GM23338 (cell line): ENCODE measurements at regions not wholly inside any gene's neighbourhood (a gene's known extent, or its start where the extent isn't known, plus 50 kb on each side); places are given as distances from the start of the nearest gene placed in this dataset.

Source experiments
- ATAC-seq: fragments of 200-7000 bp; cut with Tn5 transposase; 3 replicates; pipeline ENCODE4 v1.9.1; 2020
- DNase-seq: peaks from one replicate; pipeline ENCODE4 v3.0.0-alpha.2; 2015; ENCODE audit warnings: low spot score
- H2AFZ ChIP-seq: fragments of 200-600 bp; sonication (generic); 2 replicates; pipeline ENCODE4 v1.8.0; 2016; ENCODE audit warnings: antibody characterized with exemption, mild to moderate bottlenecking, moderate library complexity
- H3F3A ChIP-seq: fragments of 200-600 bp; sonication (generic); replicated peaks from 2 replicates; pipeline ENCODE4 v1.8.0; 2017; ENCODE audit warnings: antibody characterized with exemption, mixed run types, low read depth
- H3K27ac ChIP-seq: fragments of 200-600 bp; sonication (generic); 2 replicates; pipeline ENCODE4 v1.6.1; 2016; ENCODE audit warnings: low read depth
- H3K27me3 ChIP-seq: fragments of 200-600 bp; sonication (generic); 2 replicates; pipeline ENCODE4 v1.8.0; 2016; ENCODE audit warnings: mild to moderate bottlenecking, mixed run types, moderate library complexity; ENCODE audit not compliant: insufficient read depth
- H3K36me3 ChIP-seq: fragments of 200-600 bp; sonication (generic); 2 replicates; pipeline ENCODE4 v1.8.0; 2016; ENCODE audit warnings: mild to moderate bottlenecking; ENCODE audit not compliant: insufficient read depth
- H3K4me1 ChIP-seq: fragments of 200-600 bp; sonication (generic); 2 replicates; pipeline ENCODE4 v1.8.0; 2016; ENCODE audit warnings: mild to moderate bottlenecking, moderate library complexity; ENCODE audit not compliant: insufficient read depth
- H3K4me2 ChIP-seq: fragments of 200-600 bp; sonication (generic); 2 replicates; pipeline ENCODE4 v1.7.1; 2017; ENCODE audit warnings: mixed run types
- H3K4me3 ChIP-seq: fragments of 200-600 bp; sonication (generic); 2 replicates; pipeline ENCODE4 v1.6.1; 2016; ENCODE audit warnings: mixed run types
- H3K79me2 ChIP-seq: fragments of 200-600 bp; sonication (generic); replicated peaks from 2 replicates; pipeline ENCODE4 v1.8.0; 2017; ENCODE audit warnings: mild to moderate bottlenecking; ENCODE audit not compliant: insufficient read depth
- H3K9me2 ChIP-seq: fragments of 200-600 bp; sonication (generic); 2 replicates; pipeline ENCODE4 v1.8.0; 2017; ENCODE audit not compliant: insufficient read depth
- H4K20me1 ChIP-seq: fragments of 200-600 bp; sonication (generic); replicated peaks from 2 replicates; pipeline ENCODE4 v1.8.0; 2017; ENCODE audit warnings: mild to moderate bottlenecking; ENCODE audit not compliant: insufficient read depth
- H3K27ac Mint-ChIP-seq: 2 replicates; pipeline ENCODE4 v1.8.0; 2020; ENCODE audit warnings: inconsistent platforms, mild to moderate bottlenecking, moderate library complexity, mixed read lengths
- H3K27me3 Mint-ChIP-seq: 3 replicates; pipeline ENCODE4 v1.8.0; 2022; ENCODE audit warnings: low read depth, mild to moderate bottlenecking, moderate library complexity, mixed read lengths, inconsistent platforms; ENCODE audit not compliant: insufficient read depth, poor library complexity
- H3K36me3 Mint-ChIP-seq: 3 replicates; pipeline ENCODE4 v1.8.0; 2021; ENCODE audit warnings: low read depth, mild to moderate bottlenecking, inconsistent platforms, moderate library complexity, mixed read lengths
- H3K4me1 Mint-ChIP-seq: 3 replicates; pipeline ENCODE4 v1.8.0; 2020; ENCODE audit warnings: mild to moderate bottlenecking, inconsistent platforms, mixed read lengths
- H3K4me3 Mint-ChIP-seq: 3 replicates; pipeline ENCODE4 v1.8.0; 2021; ENCODE audit warnings: moderate library complexity, mild to moderate bottlenecking, inconsistent platforms, mixed read lengths
- H3K9me3 Mint-ChIP-seq: 3 replicates; pipeline ENCODE4 v1.8.0; 2020; ENCODE audit warnings: moderate library complexity, mild to moderate bottlenecking, inconsistent platforms, mixed read lengths
- CREB1 ChIP-seq: fragments of 250-450 bp; sonication (Bioruptor Pico); IDR thresholded peaks from 2 replicates; pipeline ENCODE4 v1.5.0; 2020; ENCODE audit warnings: low read depth, mild to moderate bottlenecking, moderate library complexity
- EZH2 ChIP-seq: fragments of 200-600 bp; sonication (generic); IDR thresholded peaks from one replicate; pipeline ENCODE4 v1.8.0; 2017; ENCODE audit warnings: antibody characterized with exemption, mild to moderate bottlenecking, low read depth; ENCODE audit not compliant: unreplicated experiment
- EZH2phosphoT487 ChIP-seq: fragments of 200-600 bp; sonication (generic); IDR thresholded peaks from one replicate; pipeline ENCODE4 v1.8.1; 2018; ENCODE audit warnings: antibody characterized with exemption; ENCODE audit not compliant: unreplicated experiment
- JUNB ChIP-seq: IDR thresholded peaks from one replicate; pipeline ENCODE4 v1.6.1; 2016; ENCODE audit warnings: antibody characterized with exemption; ENCODE audit not compliant: unreplicated experiment
- NANOG ChIP-seq: IDR thresholded peaks from 2 replicates; pipeline ENCODE4 v1.6.1; 2016; ENCODE audit warnings: antibody characterized with exemption, borderline replicate concordance
- POLR2AphosphoS5 ChIP-seq: IDR thresholded peaks from 2 replicates; pipeline ENCODE4 v1.6.1; 2016; ENCODE audit warnings: antibody characterized with exemption, low read depth
- REST ChIP-seq: IDR thresholded peaks from one replicate; pipeline ENCODE4 v1.6.1; 2018; ENCODE audit warnings: antibody characterized with exemption; ENCODE audit not compliant: unreplicated experiment
- STAT1 ChIP-seq: IDR thresholded peaks from one replicate; pipeline ENCODE4 v1.6.1; 2016; ENCODE audit warnings: antibody characterized with exemption; ENCODE audit not compliant: unreplicated experiment
- ZNF114 ChIP-seq: fragments of 250-450 bp; sonication (Bioruptor Pico); IDR thresholded peaks from 2 replicates; pipeline ENCODE4 v1.5.0; 2020; ENCODE audit warnings: mild to moderate bottlenecking, moderate library complexity
- ZNF331 ChIP-seq: fragments of 250-450 bp; sonication (Bioruptor Pico); IDR thresholded peaks from 2 replicates; pipeline ENCODE4 v1.5.0; 2020; ENCODE audit warnings: low read depth, mild to moderate bottlenecking, moderate library complexity
- TF ChIP-seq, protein P1 (sequence below), 2 experiments: fragments of 200-600 bp in 1 of 2; sonication (generic) in 1 of 2; conservative IDR thresholded peaks; 2 replicates each; pipeline versions ENCODE4 v1.5.1 to v1.6.1; 2016 to 2017; ENCODE audit warnings: antibody characterized with exemption in 2 of 2, low read depth in 2 of 2, mild to moderate bottlenecking in 2 of 2, moderate library complexity in 1 of 2
- TF ChIP-seq, protein P2 (sequence below): fragments of 250-450 bp; sonication (Bioruptor Pico); IDR thresholded peaks from 2 replicates; pipeline ENCODE4 v1.5.0; 2020; ENCODE audit warnings: mild to moderate bottlenecking, moderate library complexity

DNA sequence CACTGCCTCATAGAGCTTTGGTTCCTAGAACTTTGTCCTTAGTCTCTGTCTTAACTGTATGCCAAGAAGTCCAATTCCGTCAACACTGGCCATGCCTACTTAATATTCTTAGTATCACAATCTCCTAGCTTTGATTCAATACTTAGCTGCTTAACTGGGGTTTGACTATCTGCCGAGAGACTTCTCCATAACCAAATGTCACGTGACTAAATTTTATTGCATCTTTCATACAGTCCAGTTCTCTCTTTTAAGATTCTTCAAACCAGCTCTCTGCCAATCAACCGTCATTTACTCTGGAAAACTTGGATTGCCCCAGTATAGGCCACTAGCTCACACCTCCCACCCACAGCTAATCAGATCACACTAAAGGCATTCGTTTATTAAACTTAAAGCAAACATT, 122.8 kb downstream of the ATXN7L3B start:
- H3K4me1 Mint-ChIP-seq: no peaks in the 10 kb centered on the region
- no peak for DNase-seq
- no peaks in the 10 kb centered on the region for H3K9me3 Mint-ChIP-seq
- no peak for ATAC-seq
- H3K4me3 ChIP-seq: no peak overlapping the region
- no peak for TF ChIP-seq ZNF331 (CRISPR knock-in tag)
- no peaks in the 10 kb centered on the region for H3K36me3 ChIP-seq
- no peaks in the 10 kb centered on the region for H3K27me3 Mint-ChIP-seq
- H3K9me2 ChIP-seq: no peaks in the 10 kb centered on the region
- no peak overlapping the region for H3K4me3 Mint-ChIP-seq
- H3K4me2 ChIP-seq: no peak overlapping the region
- no peaks in the 10 kb centered on the region for H3K36me3 Mint-ChIP-seq
- H4K20me1 ChIP-seq: no peaks in the 10 kb centered on the region
- H3K4me1 ChIP-seq: no peaks in the 10 kb centered on the region
- H2AFZ ChIP-seq: no peak overlapping the region
- H3K27ac ChIP-seq: no peak overlapping the region
- H3K27ac Mint-ChIP-seq: no peak overlapping the region
- H3F3A ChIP-seq: no peaks in the 10 kb centered on the region
- no peaks in the 10 kb centered on the region for H3K27me3 ChIP-seq
- H3K79me2 ChIP-seq: no peaks in the 10 kb centered on the region

- no peaks in the 10 kb centered on the region for H3F3A ChIP-seq
- no peaks in the 10 kb centered on the region for H3K9me2 ChIP-seq
- no peak overlapping the region for H2AFZ ChIP-seq
- no peaks in the 10 kb centered on the region for H3K36me3 ChIP-seq
- no peak overlapping the region for H3K27ac ChIP-seq
- no peaks in the 10 kb centered on the region for H3K36me3 Mint-ChIP-seq
- no peak overlapping the region for H3K4me3 Mint-ChIP-seq
- no peaks in the 10 kb centered on the region for H3K9me3 Mint-ChIP-seq
- no peak overlapping the region for H3K27ac Mint-ChIP-seq
- no peaks in the 10 kb centered on the region for H3K79me2 ChIP-seq
- H3K4me3 ChIP-seq: no peak overlapping the region
- ATAC-seq (no peak), DNase-seq (no peak)
- H3K27me3 Mint-ChIP-seq: no peaks in the 10 kb centered on the region
- H3K4me1 Mint-ChIP-seq: no peaks in the 10 kb centered on the region
- H3K4me2 ChIP-seq: no peak overlapping the region
- H3K4me1 ChIP-seq: no peaks in the 10 kb centered on the region
- TF ChIP-seq ZNF114 (CRISPR knock-in tag) (no peak), POLR2AphosphoS5 (no peak), STAT1 (no peak), EZH2 (no peak), CREB1 (CRISPR knock-in tag) (no peak), JUNB (no peak), ZNF331 (CRISPR knock-in tag) (no peak), NANOG (no peak), REST (no peak), EZH2phosphoT487 (no peak)
- TF ChIP-seq, protein P1, sequence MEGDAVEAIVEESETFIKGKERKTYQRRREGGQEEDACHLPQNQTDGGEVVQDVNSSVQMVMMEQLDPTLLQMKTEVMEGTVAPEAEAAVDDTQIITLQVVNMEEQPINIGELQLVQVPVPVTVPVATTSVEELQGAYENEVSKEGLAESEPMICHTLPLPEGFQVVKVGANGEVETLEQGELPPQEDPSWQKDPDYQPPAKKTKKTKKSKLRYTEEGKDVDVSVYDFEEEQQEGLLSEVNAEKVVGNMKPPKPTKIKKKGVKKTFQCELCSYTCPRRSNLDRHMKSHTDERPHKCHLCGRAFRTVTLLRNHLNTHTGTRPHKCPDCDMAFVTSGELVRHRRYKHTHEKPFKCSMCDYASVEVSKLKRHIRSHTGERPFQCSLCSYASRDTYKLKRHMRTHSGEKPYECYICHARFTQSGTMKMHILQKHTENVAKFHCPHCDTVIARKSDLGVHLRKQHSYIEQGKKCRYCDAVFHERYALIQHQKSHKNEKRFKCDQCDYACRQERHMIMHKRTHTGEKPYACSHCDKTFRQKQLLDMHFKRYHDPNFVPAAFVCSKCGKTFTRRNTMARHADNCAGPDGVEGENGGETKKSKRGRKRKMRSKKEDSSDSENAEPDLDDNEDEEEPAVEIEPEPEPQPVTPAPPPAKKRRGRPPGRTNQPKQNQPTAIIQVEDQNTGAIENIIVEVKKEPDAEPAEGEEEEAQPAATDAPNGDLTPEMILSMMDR (conservative IDR thresholded peaks at IDR 0.05; ENCODE audit: low read depth in 2 of 2): no peak
- TF ChIP-seq, protein P2, sequence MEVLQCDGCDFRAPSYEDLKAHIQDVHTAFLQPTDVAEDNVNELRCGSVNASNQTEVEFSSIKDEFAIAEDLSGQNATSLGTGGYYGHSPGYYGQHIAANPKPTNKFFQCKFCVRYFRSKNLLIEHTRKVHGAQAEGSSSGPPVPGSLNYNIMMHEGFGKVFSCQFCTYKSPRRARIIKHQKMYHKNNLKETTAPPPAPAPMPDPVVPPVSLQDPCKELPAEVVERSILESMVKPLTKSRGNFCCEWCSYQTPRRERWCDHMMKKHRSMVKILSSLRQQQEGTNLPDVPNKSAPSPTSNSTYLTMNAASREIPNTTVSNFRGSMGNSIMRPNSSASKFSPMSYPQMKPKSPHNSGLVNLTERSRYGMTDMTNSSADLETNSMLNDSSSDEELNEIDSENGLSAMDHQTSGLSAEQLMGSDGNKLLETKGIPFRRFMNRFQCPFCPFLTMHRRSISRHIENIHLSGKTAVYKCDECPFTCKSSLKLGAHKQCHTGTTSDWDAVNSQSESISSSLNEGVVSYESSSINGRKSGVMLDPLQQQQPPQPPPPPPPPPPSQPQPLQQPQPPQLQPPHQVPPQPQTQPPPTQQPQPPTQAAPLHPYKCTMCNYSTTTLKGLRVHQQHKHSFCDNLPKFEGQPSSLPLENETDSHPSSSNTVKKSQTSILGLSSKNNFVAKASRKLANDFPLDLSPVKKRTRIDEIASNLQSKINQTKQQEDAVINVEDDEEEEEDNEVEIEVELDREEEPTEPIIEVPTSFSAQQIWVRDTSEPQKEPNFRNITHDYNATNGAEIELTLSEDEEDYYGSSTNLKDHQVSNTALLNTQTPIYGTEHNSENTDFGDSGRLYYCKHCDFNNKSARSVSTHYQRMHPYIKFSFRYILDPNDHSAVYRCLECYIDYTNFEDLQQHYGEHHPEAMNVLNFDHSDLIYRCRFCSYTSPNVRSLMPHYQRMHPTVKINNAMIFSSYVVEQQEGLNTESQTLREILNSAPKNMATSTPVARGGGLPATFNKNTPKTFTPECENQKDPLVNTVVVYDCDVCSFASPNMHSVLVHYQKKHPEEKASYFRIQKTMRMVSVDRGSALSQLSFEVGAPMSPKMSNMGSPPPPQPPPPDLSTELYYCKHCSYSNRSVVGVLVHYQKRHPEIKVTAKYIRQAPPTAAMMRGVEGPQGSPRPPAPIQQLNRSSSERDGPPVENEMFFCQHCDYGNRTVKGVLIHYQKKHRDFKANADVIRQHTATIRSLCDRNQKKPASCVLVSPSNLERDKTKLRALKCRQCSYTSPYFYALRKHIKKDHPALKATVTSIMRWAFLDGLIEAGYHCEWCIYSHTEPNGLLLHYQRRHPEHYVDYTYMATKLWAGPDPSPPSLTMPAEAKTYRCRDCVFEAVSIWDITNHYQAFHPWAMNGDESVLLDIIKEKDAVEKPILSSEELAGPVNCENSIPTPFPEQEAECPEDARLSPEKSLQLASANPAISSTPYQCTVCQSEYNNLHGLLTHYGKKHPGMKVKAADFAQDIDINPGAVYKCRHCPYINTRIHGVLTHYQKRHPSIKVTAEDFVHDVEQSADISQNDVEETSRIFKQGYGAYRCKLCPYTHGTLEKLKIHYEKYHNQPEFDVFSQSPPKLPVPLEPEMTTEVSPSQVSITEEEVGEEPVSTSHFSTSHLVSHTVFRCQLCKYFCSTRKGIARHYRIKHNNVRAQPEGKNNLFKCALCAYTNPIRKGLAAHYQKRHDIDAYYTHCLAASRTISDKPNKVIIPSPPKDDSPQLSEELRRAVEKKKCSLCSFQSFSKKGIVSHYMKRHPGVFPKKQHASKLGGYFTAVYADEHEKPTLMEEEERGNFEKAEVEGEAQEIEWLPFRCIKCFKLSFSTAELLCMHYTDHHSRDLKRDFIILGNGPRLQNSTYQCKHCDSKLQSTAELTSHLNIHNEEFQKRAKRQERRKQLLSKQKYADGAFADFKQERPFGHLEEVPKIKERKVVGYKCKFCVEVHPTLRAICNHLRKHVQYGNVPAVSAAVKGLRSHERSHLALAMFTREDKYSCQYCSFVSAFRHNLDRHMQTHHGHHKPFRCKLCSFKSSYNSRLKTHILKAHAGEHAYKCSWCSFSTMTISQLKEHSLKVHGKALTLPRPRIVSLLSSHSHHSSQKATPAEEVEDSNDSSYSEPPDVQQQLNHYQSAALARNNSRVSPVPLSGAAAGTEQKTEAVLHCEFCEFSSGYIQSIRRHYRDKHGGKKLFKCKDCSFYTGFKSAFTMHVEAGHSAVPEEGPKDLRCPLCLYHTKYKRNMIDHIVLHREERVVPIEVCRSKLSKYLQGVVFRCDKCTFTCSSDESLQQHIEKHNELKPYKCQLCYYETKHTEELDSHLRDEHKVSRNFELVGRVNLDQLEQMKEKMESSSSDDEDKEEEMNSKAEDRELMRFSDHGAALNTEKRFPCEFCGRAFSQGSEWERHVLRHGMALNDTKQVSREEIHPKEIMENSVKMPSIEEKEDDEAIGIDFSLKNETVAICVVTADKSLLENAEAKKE (CRISPR knock-in tag): no peak
- no peaks in the 10 kb centered on the region for H4K20me1 ChIP-seq
- H3K27me3 ChIP-seq: no peaks in the 10 kb centered on the region
Observed at GRCh38 chr12:74663958-74664357, 126.3 kb downstream of the ATXN7L3B start.
